ENCODE measurements at regions not wholly inside any gene's neighbourhood (a gene's known extent, or its start where the extent isn't known, plus 50 kb on each side); places are given as distances from the start of the nearest gene placed in this dataset.

DNA sequence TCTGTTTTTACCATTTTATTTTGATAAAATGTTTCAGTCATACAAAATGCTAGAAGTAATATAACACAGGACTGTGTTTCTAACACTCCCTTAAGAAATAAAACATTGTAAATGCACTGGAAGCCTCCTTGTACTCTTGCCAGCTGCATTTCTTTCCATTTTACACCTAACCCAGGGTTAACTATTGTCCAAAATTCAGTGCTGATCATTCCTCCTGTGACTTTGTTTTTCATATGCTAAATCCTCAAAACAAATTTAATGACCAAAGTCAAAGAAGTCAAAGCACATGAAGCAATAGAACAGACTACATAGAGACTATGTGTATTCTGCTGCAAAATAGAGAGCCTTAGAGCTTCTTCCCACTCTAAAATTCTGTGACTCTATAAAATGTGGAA lies 420.3 kb upstream of the PRICKLE1 start:
- TF ChIP-seq, protein P1, sequence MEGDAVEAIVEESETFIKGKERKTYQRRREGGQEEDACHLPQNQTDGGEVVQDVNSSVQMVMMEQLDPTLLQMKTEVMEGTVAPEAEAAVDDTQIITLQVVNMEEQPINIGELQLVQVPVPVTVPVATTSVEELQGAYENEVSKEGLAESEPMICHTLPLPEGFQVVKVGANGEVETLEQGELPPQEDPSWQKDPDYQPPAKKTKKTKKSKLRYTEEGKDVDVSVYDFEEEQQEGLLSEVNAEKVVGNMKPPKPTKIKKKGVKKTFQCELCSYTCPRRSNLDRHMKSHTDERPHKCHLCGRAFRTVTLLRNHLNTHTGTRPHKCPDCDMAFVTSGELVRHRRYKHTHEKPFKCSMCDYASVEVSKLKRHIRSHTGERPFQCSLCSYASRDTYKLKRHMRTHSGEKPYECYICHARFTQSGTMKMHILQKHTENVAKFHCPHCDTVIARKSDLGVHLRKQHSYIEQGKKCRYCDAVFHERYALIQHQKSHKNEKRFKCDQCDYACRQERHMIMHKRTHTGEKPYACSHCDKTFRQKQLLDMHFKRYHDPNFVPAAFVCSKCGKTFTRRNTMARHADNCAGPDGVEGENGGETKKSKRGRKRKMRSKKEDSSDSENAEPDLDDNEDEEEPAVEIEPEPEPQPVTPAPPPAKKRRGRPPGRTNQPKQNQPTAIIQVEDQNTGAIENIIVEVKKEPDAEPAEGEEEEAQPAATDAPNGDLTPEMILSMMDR (IDR thresholded peaks at IDR 0.05), result no peak
- TF ChIP-seq POLR2A (IDR thresholded peaks at IDR 0.05), result no peak
